Fibroblast of pulmonary artery (primary cell): ENCODE measurements at regions not wholly inside any gene's neighbourhood (a gene's known extent, or its start where the extent isn't known, plus 50 kb on each side); places are given as distances from the start of the nearest gene placed in this dataset.

ENCODE experiments used
- DNase-seq: peaks from one replicate; pipeline ENCODE4 v3.0.0-alpha.2; 2010; ENCODE audit warnings: low read depth
- H3K4me3 ChIP-seq: replicated peaks from 2 replicates; pipeline ENCODE4 v1.5.1; 2011; ENCODE audit warnings: low read depth, mild to moderate bottlenecking, control low read depth, low read length, moderate library complexity
- TF ChIP-seq, protein P1 (sequence below): IDR thresholded peaks from 2 replicates; pipeline ENCODE4 v1.5.1; 2011; ENCODE audit warnings: mild to moderate bottlenecking, control low read depth, low read length, inconsistent platforms; ENCODE audit errors: missing control alignments

DNA sequence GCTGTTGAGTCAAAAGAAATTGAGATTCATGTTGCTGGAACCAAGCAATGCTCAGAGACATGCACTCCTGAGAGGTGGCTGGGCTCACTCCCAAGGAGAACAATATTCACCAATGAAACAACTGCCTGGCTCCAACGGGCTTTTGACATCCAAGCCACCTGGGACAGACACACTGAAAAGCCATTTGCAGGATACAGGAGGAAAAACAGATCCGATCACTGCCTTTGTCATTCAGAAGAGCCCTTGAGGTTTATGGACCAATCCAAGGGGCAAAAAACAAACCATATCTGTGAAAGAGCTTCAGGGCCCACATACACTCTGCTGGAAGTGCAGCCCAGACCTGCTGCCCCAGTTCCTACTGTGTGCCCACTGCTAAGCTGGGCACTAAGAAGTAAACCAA is 277.5 kb downstream of the NUAK1 start:
- no peak overlapping the region for H3K4me3 ChIP-seq
- DNase-seq = no peak
- TF ChIP-seq, protein P1, sequence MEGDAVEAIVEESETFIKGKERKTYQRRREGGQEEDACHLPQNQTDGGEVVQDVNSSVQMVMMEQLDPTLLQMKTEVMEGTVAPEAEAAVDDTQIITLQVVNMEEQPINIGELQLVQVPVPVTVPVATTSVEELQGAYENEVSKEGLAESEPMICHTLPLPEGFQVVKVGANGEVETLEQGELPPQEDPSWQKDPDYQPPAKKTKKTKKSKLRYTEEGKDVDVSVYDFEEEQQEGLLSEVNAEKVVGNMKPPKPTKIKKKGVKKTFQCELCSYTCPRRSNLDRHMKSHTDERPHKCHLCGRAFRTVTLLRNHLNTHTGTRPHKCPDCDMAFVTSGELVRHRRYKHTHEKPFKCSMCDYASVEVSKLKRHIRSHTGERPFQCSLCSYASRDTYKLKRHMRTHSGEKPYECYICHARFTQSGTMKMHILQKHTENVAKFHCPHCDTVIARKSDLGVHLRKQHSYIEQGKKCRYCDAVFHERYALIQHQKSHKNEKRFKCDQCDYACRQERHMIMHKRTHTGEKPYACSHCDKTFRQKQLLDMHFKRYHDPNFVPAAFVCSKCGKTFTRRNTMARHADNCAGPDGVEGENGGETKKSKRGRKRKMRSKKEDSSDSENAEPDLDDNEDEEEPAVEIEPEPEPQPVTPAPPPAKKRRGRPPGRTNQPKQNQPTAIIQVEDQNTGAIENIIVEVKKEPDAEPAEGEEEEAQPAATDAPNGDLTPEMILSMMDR = no peak

- H3K4me3 ChIP-seq = no peak overlapping the region
- TF ChIP-seq, protein P1 = no peak
- DNase-seq = peak; percentile 76
Observed at GRCh38 chr12:105862163-105862821, 276.5 kb downstream of the NUAK1 start.

DNA sequence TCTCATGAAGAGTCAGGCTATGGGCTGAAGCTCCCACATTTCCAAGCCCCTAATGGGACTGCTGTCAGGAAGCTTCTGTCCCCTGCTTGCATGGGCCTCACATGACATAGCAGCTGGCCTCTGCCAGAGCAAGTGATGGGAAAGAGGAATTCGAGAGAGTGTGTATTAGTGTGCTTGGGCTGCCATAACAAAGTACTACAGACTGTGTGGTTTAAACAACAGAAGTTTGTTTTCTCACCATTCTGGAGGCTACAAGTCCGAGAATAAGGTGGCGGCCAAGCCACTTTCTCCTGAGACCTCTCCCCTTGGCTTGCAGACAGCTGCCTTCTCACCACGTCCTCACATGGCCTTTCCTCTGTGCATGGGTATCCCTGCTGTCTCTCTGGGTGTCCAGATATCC is 274.4 kb downstream of the NUAK1 start:
- DNase-seq = no peak
- no peak overlapping the region for H3K4me3 ChIP-seq
- TF ChIP-seq, protein P1 = no peak

DNA sequence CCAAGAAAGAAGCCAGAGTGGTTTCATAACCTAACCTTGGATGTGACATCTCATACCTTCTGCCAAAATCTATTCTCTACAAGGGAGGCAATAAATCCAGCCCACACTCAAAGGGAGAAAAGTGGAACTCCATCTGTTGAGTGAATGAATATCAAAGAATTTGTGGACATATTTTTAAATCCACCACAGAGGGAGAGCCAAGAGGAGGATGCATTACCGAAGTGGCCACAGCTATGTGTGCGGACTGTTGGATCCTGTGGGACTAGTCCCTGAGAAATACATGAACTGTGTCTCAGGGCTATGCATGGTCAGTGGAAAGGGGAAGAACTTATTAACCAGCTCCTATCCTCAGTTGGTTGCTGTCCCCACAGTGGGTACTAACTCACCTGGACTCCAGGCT is 273.9 kb downstream of the NUAK1 start:
- TF ChIP-seq, protein P1 = no peak
- no peak overlapping the region for H3K4me3 ChIP-seq
- DNase-seq = no peak

- DNase-seq = no peak
- no peak overlapping the region for H3K4me3 ChIP-seq
- TF ChIP-seq, protein P1 = no peak
Observed at GRCh38 chr12:105865886-105866285, 272.9 kb downstream of the NUAK1 start.

- TF ChIP-seq, protein P1 = no peak
- no peak for DNase-seq
- H3K4me3 ChIP-seq = no peak overlapping the region
Observed at GRCh38 chr12:105874121-105874520, 264.6 kb downstream of the NUAK1 start.

DNA sequence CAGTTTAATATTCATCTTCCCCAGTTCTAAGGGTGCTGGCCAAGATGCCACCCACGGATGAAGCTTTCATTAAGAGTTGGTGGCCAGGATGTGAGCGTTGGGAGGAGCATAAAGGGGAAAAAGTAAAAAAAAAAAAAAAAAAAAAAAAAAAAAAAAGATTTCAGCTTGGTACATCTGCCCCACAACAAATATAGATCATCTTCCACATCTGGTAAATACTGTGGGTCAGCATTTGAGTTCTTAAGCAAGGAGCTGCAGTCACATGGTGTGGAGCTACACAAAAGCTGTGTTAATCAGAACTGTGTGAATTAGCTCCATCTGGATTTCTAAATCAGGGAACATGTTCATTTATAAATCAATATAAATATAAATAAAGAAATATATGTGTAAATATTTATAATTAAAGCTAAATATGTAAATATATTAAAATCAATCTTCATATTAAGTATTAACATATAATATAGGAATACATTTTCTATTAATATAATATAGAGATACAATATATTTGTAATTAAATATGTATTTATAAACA is 262.3 kb downstream of the NUAK1 start:
- TF ChIP-seq, protein P1 = no peak
- no peak for DNase-seq
- H3K4me3 ChIP-seq = no peak overlapping the region
